CD14-positive monocyte (primary cell): ENCODE measurements at regions not wholly inside any gene's neighbourhood (a gene's known extent, or its start where the extent isn't known, plus 50 kb on each side); places are given as distances from the start of the nearest gene placed in this dataset.

Source experiments
- DNase-seq, 3 donors: peaks; one replicate each; pipeline ENCODE4 v3.0.0-alpha.2; 2011 to 2022
- H2AFZ ChIP-seq: 2 replicates; pipeline ENCODE4 v1.6.0; 2012; ENCODE audit warnings: mild to moderate bottlenecking, low read depth, low read length, inconsistent platforms; ENCODE audit not compliant: insufficient read depth, poor library complexity, severe bottlenecking
- H3K27ac ChIP-seq, 2 donors: 1 replicate in 1 of 2; 2 replicates in 1 of 2; pipeline ENCODE4 v1.5.1; 2012 to 2013; ENCODE audit warnings: low read length in 2 of 2, control low read depth in 1 of 2, inconsistent platforms in 1 of 2, low read depth in 1 of 2, mild to moderate bottlenecking in 1 of 2
- H3K27me3 ChIP-seq, 2 donors: one replicate each; pipeline versions ENCODE4 v1.6.0 to v1.6.1; 2011 to 2013; ENCODE audit warnings: low read length in 2 of 2; ENCODE audit not compliant: control insufficient read depth in 2 of 2, insufficient read depth in 2 of 2
- H3K36me3 ChIP-seq, 2 donors: replicated peaks in 1 of 2; 1 replicate in 1 of 2; 2 replicates in 1 of 2; pipeline versions ENCODE4 v1.5.1 to v1.6.1; 2012 to 2013; ENCODE audit warnings: low read length in 2 of 2, control low read depth in 1 of 2, inconsistent platforms in 1 of 2, mild to moderate bottlenecking in 1 of 2; ENCODE audit not compliant: insufficient read depth in 2 of 2, control insufficient read depth in 1 of 2
- H3K4me1 ChIP-seq, 2 donors: 1 replicate in 1 of 2; 2 replicates in 1 of 2; pipeline versions ENCODE4 v1.5.1 to v1.6.1; 2012 to 2013; ENCODE audit warnings: low read length in 2 of 2, control low read depth in 1 of 2, inconsistent platforms in 1 of 2, mild to moderate bottlenecking in 1 of 2, moderate library complexity in 1 of 2; ENCODE audit not compliant: insufficient read depth in 2 of 2, control insufficient read depth in 1 of 2
- H3K4me2 ChIP-seq: replicated peaks from 2 replicates; pipeline ENCODE3; 2012; ENCODE audit warnings: low read length, moderate library complexity, mild to moderate bottlenecking; ENCODE audit not compliant: poor library complexity, severe bottlenecking; ENCODE audit errors: extremely low read depth
- H3K4me3 ChIP-seq, 3 experiments: fragments of 200-600 bp in 1 of 3; sonication (generic) in 1 of 3; replicated peaks in 1 of 3; 1 replicate in 2 of 3; 2 replicates in 1 of 3; pipeline ENCODE4 v1.5.1; 2011 to 2013; ENCODE audit warnings: low read length in 3 of 3, mild to moderate bottlenecking in 3 of 3, control low read depth in 2 of 3, low read depth in 2 of 3, inconsistent platforms in 1 of 3, moderate library complexity in 1 of 3
- H3K79me2 ChIP-seq: 2 replicates; pipeline ENCODE4 v1.6.0; 2012; ENCODE audit warnings: mild to moderate bottlenecking, control low read depth, inconsistent platforms, low read length, moderate library complexity; ENCODE audit not compliant: insufficient read depth
- H3K9ac ChIP-seq: 2 replicates; pipeline ENCODE4 v1.6.0; 2017; ENCODE audit warnings: low read length, mild to moderate bottlenecking; ENCODE audit not compliant: insufficient read depth, poor library complexity, severe bottlenecking
- H3K9me3 ChIP-seq, 2 donors: replicated peaks in 1 of 2; 1 replicate in 1 of 2; 2 replicates in 1 of 2; pipeline versions ENCODE4 v1.5.1 to v1.6.1; 2012 to 2013; ENCODE audit warnings: low read length in 2 of 2, control low read depth in 1 of 2; ENCODE audit not compliant: control insufficient read depth in 1 of 2, insufficient read depth in 1 of 2
- H4K20me1 ChIP-seq: 2 replicates; pipeline ENCODE4 v1.6.0; 2012; ENCODE audit warnings: mild to moderate bottlenecking, low read length, control low read depth, moderate library complexity; ENCODE audit not compliant: insufficient read depth
- H3K27ac Mint-ChIP-seq, 7 donors: one replicate each; pipeline ENCODE4 v1.8.0; 2020; ENCODE audit warnings: mild to moderate bottlenecking in 7 of 7, mixed read lengths in 7 of 7, moderate library complexity in 6 of 7, inconsistent platforms in 2 of 7
- H3K27me3 Mint-ChIP-seq, 3 donors: one replicate each; pipeline ENCODE4 v1.8.0; 2021 to 2022; ENCODE audit warnings: low read depth in 3 of 3, mild to moderate bottlenecking in 3 of 3, mixed read lengths in 3 of 3, moderate library complexity in 3 of 3, inconsistent platforms in 1 of 3
- H3K36me3 Mint-ChIP-seq, 2 donors: one replicate each; pipeline ENCODE4 v1.8.0; 2020; ENCODE audit warnings: mixed read lengths in 2 of 2, inconsistent platforms in 1 of 2, mild to moderate bottlenecking in 1 of 2
- H3K4me1 Mint-ChIP-seq: one replicate; pipeline ENCODE4 v1.8.0; 2020; ENCODE audit warnings: mild to moderate bottlenecking, mixed read lengths
- H3K4me3 Mint-ChIP-seq, 2 donors: one replicate each; pipeline ENCODE4 v1.8.0; 2020; ENCODE audit warnings: mild to moderate bottlenecking in 2 of 2, mixed read lengths in 2 of 2, moderate library complexity in 1 of 2
- H3K9me3 Mint-ChIP-seq, 7 donors: one replicate each; pipeline ENCODE4 v1.8.0; 2020 to 2022; ENCODE audit warnings: mixed read lengths in 7 of 7, mild to moderate bottlenecking in 6 of 7, moderate library complexity in 6 of 7, inconsistent platforms in 2 of 7
- CTCF ChIP-seq: fragments of 200-600 bp; IDR thresholded peaks from one replicate; pipeline ENCODE4 v1.8.0; 2022; ENCODE audit warnings: antibody characterized with exemption, mild to moderate bottlenecking
- WGBS: methylation state at CpG from one replicate; pipeline ENCODE4 v1.1.5; 2013; ENCODE audit warnings: missing lambda C conversion rate; ENCODE audit not compliant: insufficient coverage; 5-methylcytosine and 5-hydroxymethylcytosine counted together
- intact Hi-C, 2 donors: fragments of 100-400 bp; cut with micrococcal nuclease; formaldehyde crosslinking; loops; one replicate each; pipeline versions ENCODE4 v1.15.0 to v1.15.1; 2023

- Histone ChIP-seq H3K79me2 (no peaks in the 10 kb centered on the region), H2AFZ (no peak overlapping the region), H3K9me3 (peaks cover 11 to 13% of the 10 kb centered on the region in 2 donors), H3K4me1 (no peaks in the 10 kb centered on the region), H4K20me1 (no peaks in the 10 kb centered on the region), H3K27ac (no peak overlapping the region), H3K4me3 (no peak overlapping the region), H3K4me2 (no peak overlapping the region), H3K9ac (no peak overlapping the region), H3K27me3 (no peaks in the 10 kb centered on the region), H3K36me3 (no peaks in the 10 kb centered on the region)
- TF ChIP-seq CTCF = no peak
- H3K4me3 Mint-ChIP-seq = no peak overlapping the region
- peaks cover 0 to 12% (median 7%) of the 10 kb centered on the region in 7 donors for H3K9me3 Mint-ChIP-seq
- no peaks in the 10 kb centered on the region for H3K4me1 Mint-ChIP-seq
- intact Hi-C loops = no loop called here
- H3K27ac Mint-ChIP-seq = no peak overlapping the region
- H3K27me3 Mint-ChIP-seq = no peaks in the 10 kb centered on the region
- no peaks in the 10 kb centered on the region for H3K36me3 Mint-ChIP-seq
- DNase-seq = no peak
These were observed 685.0 kb downstream of the ETS1 start for GRCh38 chr11:127902382-127902781.

GRCh38 chr11:127898422-127899365 is 688.7 kb downstream of the ETS1 start:
- no peak overlapping the region for H3K27ac ChIP-seq
- no peak overlapping the region for H3K9ac ChIP-seq
- no peak for TF ChIP-seq CTCF
- Mint-ChIP-seq H3K4me1 (no peaks in the 10 kb centered on the region), H3K4me3 (no peak overlapping the region), H3K9me3 (peaks cover 0 to 14% (median 7%) of the 10 kb centered on the region in 7 donors), H3K36me3 (no peaks in the 10 kb centered on the region), H3K27me3 (peaks cover 0 to 4% (median 0%) of the 10 kb centered on the region in 3 donors), H3K27ac (no peak overlapping the region)
- no peaks in the 10 kb centered on the region for H3K27me3 ChIP-seq
- H3K9me3 ChIP-seq = peaks cover 11 to 14% of the 10 kb centered on the region in 2 donors
- no peaks in the 10 kb centered on the region for H3K4me1 ChIP-seq
- no peak for DNase-seq
- WGBS = 95% methylated on average over 19 of the region's 28 CpGs
- no peaks in the 10 kb centered on the region for H4K20me1 ChIP-seq
- no peaks in the 10 kb centered on the region for H3K79me2 ChIP-seq
- no peaks in the 10 kb centered on the region for H3K36me3 ChIP-seq
- intact Hi-C loops = no loop called here
- H3K4me2 ChIP-seq = no peak overlapping the region
- H3K4me3 ChIP-seq = no peak overlapping the region
- H2AFZ ChIP-seq = no peak overlapping the region
